Ovary (tissue), 7 donors: ENCODE measurements at regions not wholly inside any gene's neighbourhood (a gene's known extent, or its start where the extent isn't known, plus 50 kb on each side); places are given as distances from the start of the nearest gene placed in this dataset.

Source experiments
- DNase-seq, 5 donors: peaks; one replicate each; pipeline ENCODE4 v3.0.0-alpha.2; 2019 to 2020
- H3K27ac ChIP-seq, 2 donors: fragments of 200-600 bp; one replicate each; pipeline versions ENCODE4 v1.5.1 to v1.8.0; 2019 to 2022
- H3K27me3 ChIP-seq: fragments of 200-600 bp; one replicate; pipeline ENCODE4 v1.8.0; 2022
- H3K36me3 ChIP-seq: fragments of 200-600 bp; sonication (generic); one replicate; pipeline ENCODE4 v1.5.1; 2019
- H3K4me1 ChIP-seq: one replicate; pipeline ENCODE4 v1.8.1; 2013; ENCODE audit warnings: mild to moderate bottlenecking, moderate library complexity; ENCODE audit not compliant: insufficient read depth
- H3K4me3 ChIP-seq: fragments of 200-600 bp; sonication (generic); one replicate; pipeline ENCODE4 v1.5.1; 2017
- H3K9me3 ChIP-seq, 2 donors: fragments of 200-600 bp in 1 of 2; sonication (generic) in 1 of 2; one replicate each; pipeline versions ENCODE4 v1.5.1 to v1.8.1; 2013 to 2019; ENCODE audit warnings: mild to moderate bottlenecking in 1 of 2, moderate library complexity in 1 of 2
- EP300 ChIP-seq: sonication (generic); formaldehyde crosslinking; IDR thresholded peaks from one replicate; pipeline ENCODE4 v1.6.1; 2017; ENCODE audit warnings: antibody characterized with exemption
- POLR2A ChIP-seq: fragments of 450-650 bp; IDR thresholded peaks from one replicate; pipeline ENCODE4 v1.6.1; 2017; ENCODE audit warnings: antibody characterized with exemption, mild to moderate bottlenecking, moderate library complexity
- WGBS, 3 donors: extraction: QIAGEN DNeasy Blood & Tissue Kit in 1 of 3; methylation state at CpG; one replicate each; pipeline versions ENCODE4 v1.1.5 to v1.1.7; 2013 to 2017; 5-methylcytosine and 5-hydroxymethylcytosine counted together
- intact Hi-C, 4 donors: fragments of 100-400 bp; cut with DNase I; formaldehyde crosslinking; loops; one replicate each; pipeline versions ENCODE4 v1.11.0 to v1.15.1; 2022 to 2023
- TF ChIP-seq, protein P1 (sequence below), 3 donors: fragments of 450-650 bp in 2 of 3; fragments of 200-600 bp in 1 of 3; IDR thresholded peaks; one replicate each; pipeline versions ENCODE4 v1.5.1 to v1.8.0; 2016 to 2022; ENCODE audit warnings: antibody characterized with exemption in 3 of 3, mild to moderate bottlenecking in 1 of 3
- donor health status: DM: no; HTN: no; CAD: no; lungs with moderate emphysema.
- donor health status: DM: no; HTN: no; CAD: no.
- donor health status: Bipolar disorder and iron deficiency.
- donor health status: DM: no; HTN: no; CAD: no.
- donor health status: DM: yes; HTN: yes; CAD: no.

GRCh38 chr2:187986390-187987105, 305.1 kb upstream of the GULP1 start:
- intact Hi-C loops, result no loop called here
- H3K4me3 ChIP-seq, result no peak overlapping the region
- no peak for DNase-seq
- WGBS, 3 donors, result 77 to 85% (median 81%) methylated on average over 7 of the region's 7 CpGs
- peaks cover 3% of the 10 kb centered on the region for H3K4me1 ChIP-seq
- H3K9me3 ChIP-seq, result no peaks in the 10 kb centered on the region
- H3K36me3 ChIP-seq, result no peaks in the 10 kb centered on the region
- TF ChIP-seq, protein P1, sequence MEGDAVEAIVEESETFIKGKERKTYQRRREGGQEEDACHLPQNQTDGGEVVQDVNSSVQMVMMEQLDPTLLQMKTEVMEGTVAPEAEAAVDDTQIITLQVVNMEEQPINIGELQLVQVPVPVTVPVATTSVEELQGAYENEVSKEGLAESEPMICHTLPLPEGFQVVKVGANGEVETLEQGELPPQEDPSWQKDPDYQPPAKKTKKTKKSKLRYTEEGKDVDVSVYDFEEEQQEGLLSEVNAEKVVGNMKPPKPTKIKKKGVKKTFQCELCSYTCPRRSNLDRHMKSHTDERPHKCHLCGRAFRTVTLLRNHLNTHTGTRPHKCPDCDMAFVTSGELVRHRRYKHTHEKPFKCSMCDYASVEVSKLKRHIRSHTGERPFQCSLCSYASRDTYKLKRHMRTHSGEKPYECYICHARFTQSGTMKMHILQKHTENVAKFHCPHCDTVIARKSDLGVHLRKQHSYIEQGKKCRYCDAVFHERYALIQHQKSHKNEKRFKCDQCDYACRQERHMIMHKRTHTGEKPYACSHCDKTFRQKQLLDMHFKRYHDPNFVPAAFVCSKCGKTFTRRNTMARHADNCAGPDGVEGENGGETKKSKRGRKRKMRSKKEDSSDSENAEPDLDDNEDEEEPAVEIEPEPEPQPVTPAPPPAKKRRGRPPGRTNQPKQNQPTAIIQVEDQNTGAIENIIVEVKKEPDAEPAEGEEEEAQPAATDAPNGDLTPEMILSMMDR (IDR thresholded peaks at IDR 0.05), result no peak
- TF ChIP-seq EP300 (no peak), POLR2A (no peak)
- no peaks in the 10 kb centered on the region for H3K27me3 ChIP-seq
- no peak overlapping the region for H3K27ac ChIP-seq

GRCh38 chr2:187988348-187988747, 303.3 kb upstream of the GULP1 start:
- intact Hi-C loops, result no loop called here
- 87 to 93% (median 91%) methylated on average over 6 of the region's 6 CpGs for WGBS, 3 donors

GRCh38 chr2:187989925-187990623, 301.6 kb upstream of the GULP1 start:
- TF ChIP-seq, protein P1 (IDR thresholded peaks at IDR 0.05), result no peak
- TF ChIP-seq EP300, result no peak
- no peak for TF ChIP-seq POLR2A
- no peak for DNase-seq
- Histone ChIP-seq H3K9me3 (no peaks in the 10 kb centered on the region), H3K4me3 (no peak overlapping the region), H3K27me3 (no peaks in the 10 kb centered on the region), H3K27ac (no peak overlapping the region), H3K36me3 (no peaks in the 10 kb centered on the region), H3K4me1 (peaks cover 3% of the 10 kb centered on the region)
- 50 to 97% (median 94%) methylated on average over 2 of the region's 2 CpGs for WGBS, 3 donors
- intact Hi-C loops, result no loop called here

More at GRCh38 chr2:187988348-187988747, 303.3 kb upstream of the GULP1 start:
- DNase-seq, result no peak
- Histone ChIP-seq H3K27ac (no peak overlapping the region), H3K27me3 (no peaks in the 10 kb centered on the region), H3K9me3 (no peaks in the 10 kb centered on the region), H3K4me1 (peaks cover 3% of the 10 kb centered on the region), H3K36me3 (no peaks in the 10 kb centered on the region), H3K4me3 (no peak overlapping the region)
- TF ChIP-seq, protein P1 (IDR thresholded peaks at IDR 0.05), result no peak
- TF ChIP-seq POLR2A (no peak), EP300 (no peak)

DNA sequence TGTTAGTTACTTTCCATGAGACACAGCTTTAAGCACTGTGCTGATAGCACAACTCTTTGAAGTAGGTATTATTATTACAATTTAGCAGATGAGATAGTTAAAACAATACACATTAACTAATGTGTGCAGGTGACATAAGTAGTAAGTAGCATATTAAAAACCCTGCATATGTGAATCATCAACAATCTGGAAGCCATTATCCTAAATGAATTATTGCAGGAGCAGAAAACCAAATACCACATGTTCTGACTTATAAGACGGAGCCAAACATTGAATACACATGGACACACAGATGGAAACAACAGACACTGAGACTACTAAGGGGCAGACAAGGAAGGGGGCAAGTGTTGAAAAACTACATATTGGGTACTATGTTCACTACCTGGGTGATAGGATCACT, 300.3 kb upstream of the GULP1 start:
- Histone ChIP-seq H3K9me3 (no peaks in the 10 kb centered on the region), H3K4me1 (peaks cover under 1% of the 10 kb centered on the region), H3K27me3 (no peaks in the 10 kb centered on the region), H3K27ac (no peak overlapping the region), H3K36me3 (no peaks in the 10 kb centered on the region), H3K4me3 (no peak overlapping the region)
- TF ChIP-seq, protein P1 (IDR thresholded peaks at IDR 0.05), result no peak
- intact Hi-C loops, result no loop called here
- 85 to 96% (median 91%) methylated on average over 1 of the region's 1 CpG for WGBS, 3 donors
- DNase-seq, result no peak
